HEK293 (cell line): ENCODE measurements at regions not wholly inside any gene's neighbourhood (a gene's known extent, or its start where the extent isn't known, plus 50 kb on each side); places are given as distances from the start of the nearest gene placed in this dataset.

ENCODE experiments used
- BCL11B ChIP-seq: fragments of 450-650 bp; formaldehyde crosslinking; IDR thresholded peaks from 2 replicates; pipeline ENCODE4 v1.5.1; 2016; ENCODE audit warnings: low read depth, missing biosample characterization, missing genetic modification characterization
- ZBTB11 ChIP-seq: fragments of 450-650 bp; formaldehyde crosslinking; conservative IDR thresholded peaks from 2 replicates; pipeline ENCODE4 v1.5.1; 2016; ENCODE audit warnings: low read depth, missing biosample characterization, missing genetic modification characterization
- ZBTB49 ChIP-seq: fragments of 450-650 bp; formaldehyde crosslinking; IDR thresholded peaks from 2 replicates; pipeline ENCODE4 v1.5.1; 2016; ENCODE audit warnings: missing biosample characterization, missing genetic modification characterization, low read depth
- ZNF121 ChIP-seq: fragments of 450-650 bp; formaldehyde crosslinking; IDR thresholded peaks from 2 replicates; pipeline ENCODE4 v1.5.1; 2016; ENCODE audit warnings: missing biosample characterization, missing genetic modification characterization
- ZNF324 ChIP-seq: fragments of 450-650 bp; formaldehyde crosslinking; IDR thresholded peaks from 2 replicates; pipeline ENCODE4 v1.5.1; 2016; ENCODE audit warnings: missing biosample characterization, missing genetic modification characterization
- ZNF391 ChIP-seq: fragments of 450-650 bp; formaldehyde crosslinking; IDR thresholded peaks from 2 replicates; pipeline ENCODE4 v1.5.1; 2016; ENCODE audit warnings: low read depth, missing biosample characterization, missing genetic modification characterization, borderline replicate concordance

GRCh38 chr1:81574408-81574807 is 226.3 kb upstream of the ADGRL2 start:
- no peak for TF ChIP-seq BCL11B (tag by site-specific recombination)
- TF ChIP-seq ZBTB11 (tag by site-specific recombination), result no peak
- TF ChIP-seq ZNF391, result no peak
- TF ChIP-seq ZNF324 (tag by site-specific recombination), result no peak
- TF ChIP-seq ZBTB49, result no peak
- TF ChIP-seq ZNF121 (tag by site-specific recombination), result no peak
